ENCODE measurements at regions not wholly inside any gene's neighbourhood (a gene's known extent, or its start where the extent isn't known, plus 50 kb on each side); places are given as distances from the start of the nearest gene placed in this dataset.

- TF ChIP-seq CTCF (IDR thresholded peaks at IDR 0.05; ENCODE audit: low read depth, low read length, poor library complexity, severe bottlenecking) (no peak), EZH2phosphoT487 (IDR thresholded peaks at IDR 0.05; ENCODE audit: borderline replicate concordance, low read length) (no peak)
Observed at GRCh38 chr3:174758943-174759342, 100.2 kb upstream of the NAALADL2 start.
